Smooth muscle cell (in vitro differentiated cells): ENCODE measurements at regions not wholly inside any gene's neighbourhood (a gene's known extent, or its start where the extent isn't known, plus 50 kb on each side); places are given as distances from the start of the nearest gene placed in this dataset.

Experiments
- DNase-seq: peaks from one replicate; lab custom pipeline; 2025; ENCODE audit not compliant: unreplicated experiment; lab: John Stamatoyannopoulos, UW
- H2AFZ ChIP-seq: fragments of 200-600 bp; sonication (generic); 2 replicates; pipeline ENCODE4 v1.6.0; 2016; ENCODE audit warnings: antibody characterized with exemption, low read depth, mild to moderate bottlenecking
- H3F3A ChIP-seq: fragments of 200-600 bp; sonication (generic); 2 replicates; pipeline ENCODE4 v1.6.0; 2017; ENCODE audit warnings: antibody characterized with exemption, low read depth
- H3K27ac ChIP-seq: fragments of 200-600 bp; sonication (generic); 2 replicates; pipeline ENCODE4 v1.5.1; 2016; ENCODE audit warnings: low read depth, mild to moderate bottlenecking
- H3K27me3 ChIP-seq: fragments of 200-600 bp; sonication (generic); 2 replicates; pipeline ENCODE4 v1.6.1; 2016; ENCODE audit warnings: low read depth, mild to moderate bottlenecking
- H3K36me3 ChIP-seq: fragments of 200-600 bp; sonication (generic); 2 replicates; pipeline ENCODE4 v1.5.1; 2016; ENCODE audit warnings: low read depth
- H3K4me1 ChIP-seq: fragments of 200-600 bp; sonication (generic); 2 replicates; pipeline ENCODE4 v1.5.1; 2016; ENCODE audit warnings: low read depth
- H3K4me2 ChIP-seq: fragments of 200-600 bp; sonication (generic); 2 replicates; pipeline ENCODE4 v1.6.0; 2016; ENCODE audit warnings: mild to moderate bottlenecking
- H3K4me3 ChIP-seq: fragments of 200-600 bp; sonication (generic); 2 replicates; pipeline ENCODE4 v1.5.1; 2016; ENCODE audit warnings: mild to moderate bottlenecking
- H3K79me2 ChIP-seq: fragments of 200-600 bp; sonication (generic); 2 replicates; pipeline ENCODE4 v1.6.0; 2016; ENCODE audit warnings: low read depth, mild to moderate bottlenecking
- H3K9ac ChIP-seq: fragments of 200-600 bp; sonication (generic); 2 replicates; pipeline ENCODE4 v1.6.0; 2016; ENCODE audit warnings: low read depth
- H3K9me3 ChIP-seq: fragments of 200-600 bp; sonication (generic); replicated peaks from 2 replicates; pipeline ENCODE4 v1.5.1; 2016; ENCODE audit warnings: low read depth
- H4K20me1 ChIP-seq: fragments of 200-600 bp; sonication (generic); 2 replicates; pipeline ENCODE4 v1.6.0; 2016; ENCODE audit warnings: low read depth
- CTCF ChIP-seq: fragments of 200-600 bp; sonication (generic); IDR thresholded peaks from 2 replicates; pipeline ENCODE4 v1.5.1; 2017; ENCODE audit warnings: borderline replicate concordance, mild to moderate bottlenecking, antibody characterized with exemption; ENCODE audit not compliant: insufficient read depth, poor library complexity, severe bottlenecking
- WGBS: methylation state at CpG from one replicate; pipeline ENCODE4 v1.1.7; 2016; ENCODE audit warnings: low lambda C conversion rate; 5-methylcytosine and 5-hydroxymethylcytosine counted together

GRCh38 chr16:62406387-62406786 is 370.1 kb upstream of the CDH8 start:
- no peak overlapping the region for H3K27ac ChIP-seq
- no peak for DNase-seq
- no peak for TF ChIP-seq CTCF
- no peaks in the 10 kb centered on the region for H3F3A ChIP-seq
- H3K79me2 ChIP-seq: no peaks in the 10 kb centered on the region
- H3K4me3 ChIP-seq: no peak overlapping the region
- no peaks in the 10 kb centered on the region for H3K9me3 ChIP-seq
- H3K27me3 ChIP-seq: peaks cover 2% of the 10 kb centered on the region
- H4K20me1 ChIP-seq: no peaks in the 10 kb centered on the region
- H3K4me1 ChIP-seq: no peaks in the 10 kb centered on the region
- no peak overlapping the region for H2AFZ ChIP-seq
- no peak overlapping the region for H3K9ac ChIP-seq
- H3K4me2 ChIP-seq: no peak overlapping the region
- no peaks in the 10 kb centered on the region for H3K36me3 ChIP-seq

GRCh38 chr16:62404842-62405611 is 368.8 kb upstream of the CDH8 start:
- H3K9me3 ChIP-seq: no peaks in the 10 kb centered on the region
- WGBS: 83% methylated on average over 1 of the region's 1 CpG
- no peak for DNase-seq
- TF ChIP-seq CTCF: no peak
- H3K4me3 ChIP-seq: no peak overlapping the region
- no peaks in the 10 kb centered on the region for H3K36me3 ChIP-seq
- no peak overlapping the region for H2AFZ ChIP-seq
- no peak overlapping the region for H3K27ac ChIP-seq
- no peaks in the 10 kb centered on the region for H3F3A ChIP-seq
- no peak overlapping the region for H3K4me2 ChIP-seq
- no peaks in the 10 kb centered on the region for H3K79me2 ChIP-seq
- H3K4me1 ChIP-seq: no peaks in the 10 kb centered on the region
- no peak overlapping the region for H3K9ac ChIP-seq
- peaks cover 2% of the 10 kb centered on the region for H3K27me3 ChIP-seq
- no peaks in the 10 kb centered on the region for H4K20me1 ChIP-seq

- H3K36me3 ChIP-seq: no peaks in the 10 kb centered on the region
- H3K79me2 ChIP-seq: no peaks in the 10 kb centered on the region
- H3K4me1 ChIP-seq: no peaks in the 10 kb centered on the region
- 89% methylated on average over 6 of the region's 6 CpGs for WGBS
- H3K27me3 ChIP-seq: no peaks in the 10 kb centered on the region
- no peak overlapping the region for H3K4me3 ChIP-seq
- H3K9me3 ChIP-seq: no peaks in the 10 kb centered on the region
- H2AFZ ChIP-seq: no peak overlapping the region
- H3F3A ChIP-seq: no peaks in the 10 kb centered on the region
- H3K9ac ChIP-seq: no peak overlapping the region
- no peak overlapping the region for H3K4me2 ChIP-seq
- no peak for TF ChIP-seq CTCF
- H3K27ac ChIP-seq: no peak overlapping the region
- no peak for DNase-seq
- no peaks in the 10 kb centered on the region for H4K20me1 ChIP-seq
These were observed 356.5 kb upstream of the CDH8 start for GRCh38 chr16:62392698-62393097.

GRCh38 chr16:62391940-62392339 is 355.7 kb upstream of the CDH8 start:
- 92% methylated on average over 8 of the region's 8 CpGs for WGBS
- no peak for DNase-seq
- Histone ChIP-seq H3K4me1 (no peaks in the 10 kb centered on the region), H4K20me1 (no peaks in the 10 kb centered on the region), H3K27me3 (no peaks in the 10 kb centered on the region), H3K9me3 (no peaks in the 10 kb centered on the region), H3K4me3 (no peak overlapping the region), H3K27ac (no peak overlapping the region), H3K4me2 (no peak overlapping the region), H3K9ac (no peak overlapping the region), H3F3A (no peaks in the 10 kb centered on the region), H3K36me3 (no peaks in the 10 kb centered on the region), H2AFZ (no peak overlapping the region), H3K79me2 (no peaks in the 10 kb centered on the region)
- no peak for TF ChIP-seq CTCF
